ENCODE measurements at regions not wholly inside any gene's neighbourhood (a gene's known extent, or its start where the extent isn't known, plus 50 kb on each side); places are given as distances from the start of the nearest gene placed in this dataset.

- TF ChIP-seq EZH2 (IDR thresholded peaks at IDR 0.05; ENCODE audit: low read length) (no peak), CTCF (optimal IDR thresholded peaks at IDR 0.05 in 1 of 3, IDR thresholded peaks at IDR 0.05 in 1 of 3, conservative IDR thresholded peaks at IDR 0.05 in 1 of 3; ENCODE audit: extremely low read depth in 1 of 3, insufficient read depth in 2 of 3, low read length in 3 of 3) (no peak)
Observed at GRCh38 chr11:113571531-113571930, 96.3 kb upstream of the DRD2 start.
